Activated CD4-positive, alpha-beta T cell treated with anti-CD3 and anti-CD28 coated beads, Interleukin-2, amount 10 ng/mL, durations not matched to agents 7 days and 5 days (primary cell): ENCODE measurements at regions not wholly inside any gene's neighbourhood (a gene's known extent, or its start where the extent isn't known, plus 50 kb on each side); places are given as distances from the start of the nearest gene placed in this dataset.

Experiments used
- CTCF ChIA-PET: fragments of 350-600 bp; sonication (Branson Sonifier 250); formaldehyde crosslinking; loops from one replicate; lab custom pipeline; 2021; ENCODE audit warnings: antibody characterized with exemption; lab: Charles Lee
- POLR2A ChIA-PET: fragments of 350-600 bp; sonication (Branson Sonifier 250); formaldehyde crosslinking; loops from one replicate; lab custom pipeline; 2021; ENCODE audit warnings: antibody characterized with exemption; lab: Charles Lee
- DNase-seq: peaks from one replicate; pipeline ENCODE4 v3.0.0-alpha.2; 2020
- H3K27ac Mint-ChIP-seq: one replicate; pipeline ENCODE4 v1.8.0; 2021; ENCODE audit warnings: mild to moderate bottlenecking, moderate library complexity, mixed read lengths
- H3K27me3 Mint-ChIP-seq: one replicate; pipeline ENCODE4 v1.8.0; 2021; ENCODE audit warnings: mixed read lengths
- H3K36me3 Mint-ChIP-seq: one replicate; pipeline ENCODE4 v1.8.0; 2021; ENCODE audit warnings: low read depth, mixed read lengths
- H3K4me1 Mint-ChIP-seq: one replicate; pipeline ENCODE4 v1.8.0; 2021; ENCODE audit warnings: mixed read lengths
- H3K4me3 Mint-ChIP-seq: one replicate; pipeline ENCODE4 v1.8.0; 2021; ENCODE audit warnings: mild to moderate bottlenecking, moderate library complexity, mixed read lengths
- H3K9me3 Mint-ChIP-seq: one replicate; pipeline ENCODE4 v1.8.0; 2021; ENCODE audit warnings: mixed read lengths

DNA sequence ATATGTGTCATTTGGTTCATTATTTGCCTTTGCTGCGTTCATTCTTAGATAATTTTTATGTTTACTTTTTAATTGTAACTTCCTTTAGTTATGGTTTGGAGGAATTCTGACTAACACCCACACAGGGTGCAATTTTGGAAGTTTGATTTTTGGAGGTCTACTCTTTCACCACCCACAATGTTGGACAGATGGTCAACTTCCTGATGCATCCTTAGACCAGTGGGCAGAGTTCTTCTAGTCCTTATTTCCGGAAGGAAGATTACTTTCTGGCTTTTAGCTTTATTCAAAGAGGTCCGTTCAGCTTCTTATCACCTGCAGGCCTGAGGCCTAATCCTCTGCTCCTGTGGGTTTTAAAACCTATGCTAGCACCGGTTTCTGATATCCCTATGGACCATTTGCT lies 126.7 kb downstream of the MTX3 start:
- CTCF ChIA-PET = interaction anchor here (1.2 kb wide), 1 partner anchor 90 kb away, joined by 3 read pairs; no protein-coding TSS in a partner anchor
- Mint-ChIP-seq H3K27ac (no peak overlapping the region), H3K27me3 (peaks cover 33% of the 10 kb centered on the region), H3K36me3 (no peaks in the 10 kb centered on the region), H3K4me1 (no peaks in the 10 kb centered on the region), H3K9me3 (no peaks in the 10 kb centered on the region), H3K4me3 (no peak overlapping the region)
- POLR2A ChIA-PET = no interaction called here
- no peak for DNase-seq

DNA sequence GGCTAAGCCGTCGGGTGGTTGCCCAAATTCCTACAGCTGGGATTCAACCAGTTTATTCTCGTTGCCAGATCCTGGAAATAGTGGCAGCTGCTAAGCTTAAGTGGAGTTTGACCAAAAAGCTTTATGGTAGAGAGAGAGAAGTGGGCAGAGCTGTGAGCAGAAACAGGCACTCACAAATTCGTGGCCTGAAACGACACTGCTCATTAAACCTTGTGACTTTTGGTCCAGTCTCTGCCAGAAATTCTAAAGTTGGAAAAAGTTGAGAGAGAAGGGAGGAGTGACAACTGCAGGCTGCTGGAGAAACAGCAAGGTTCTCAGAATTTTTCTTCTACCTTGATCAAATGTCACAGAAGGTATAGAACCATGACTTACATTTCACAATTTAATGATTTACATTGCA lies 131.5 kb downstream of the MTX3 start:
- Mint-ChIP-seq H3K27me3 (peaks cover 31% of the 10 kb centered on the region), H3K27ac (no peak overlapping the region), H3K4me1 (no peaks in the 10 kb centered on the region), H3K36me3 (no peaks in the 10 kb centered on the region), H3K4me3 (no peak overlapping the region), H3K9me3 (no peaks in the 10 kb centered on the region)
- POLR2A ChIA-PET = no interaction called here
- DNase-seq = no peak
- CTCF ChIA-PET = interaction anchor here (2.2 kb wide), 1 partner anchor 224 kb away, joined by 6 read pairs; no protein-coding TSS in a partner anchor

DNA sequence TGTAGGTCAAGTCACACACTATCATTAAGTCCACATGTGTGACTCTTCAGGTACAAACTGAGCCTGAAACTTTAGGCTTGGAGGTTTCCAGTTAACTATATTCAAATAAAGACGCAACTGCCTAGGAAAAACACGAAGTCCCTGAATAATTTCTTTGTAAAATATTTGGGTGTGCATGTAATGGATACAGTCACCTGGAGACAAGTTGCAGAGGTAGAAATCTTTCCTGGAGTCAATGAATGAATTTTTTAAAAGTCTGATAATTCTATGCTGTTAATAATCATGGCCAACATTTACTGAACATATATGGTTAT lies 132.7 kb downstream of the MTX3 start:
- ChIA-PET CTCF (interaction anchor here (0.6 to 2.5 kb wide), 4 partner anchors 10 to 449 kb away, joined by 3 to 6 read pairs (median 4); no protein-coding TSS in a partner anchor), POLR2A (no interaction called here)
- no peaks in the 10 kb centered on the region for H3K4me1 Mint-ChIP-seq
- no peak for DNase-seq
- no peaks in the 10 kb centered on the region for H3K36me3 Mint-ChIP-seq
- H3K27me3 Mint-ChIP-seq = peaks cover 35% of the 10 kb centered on the region
- H3K27ac Mint-ChIP-seq = no peak overlapping the region
- no peaks in the 10 kb centered on the region for H3K9me3 Mint-ChIP-seq
- H3K4me3 Mint-ChIP-seq = no peak overlapping the region

DNA sequence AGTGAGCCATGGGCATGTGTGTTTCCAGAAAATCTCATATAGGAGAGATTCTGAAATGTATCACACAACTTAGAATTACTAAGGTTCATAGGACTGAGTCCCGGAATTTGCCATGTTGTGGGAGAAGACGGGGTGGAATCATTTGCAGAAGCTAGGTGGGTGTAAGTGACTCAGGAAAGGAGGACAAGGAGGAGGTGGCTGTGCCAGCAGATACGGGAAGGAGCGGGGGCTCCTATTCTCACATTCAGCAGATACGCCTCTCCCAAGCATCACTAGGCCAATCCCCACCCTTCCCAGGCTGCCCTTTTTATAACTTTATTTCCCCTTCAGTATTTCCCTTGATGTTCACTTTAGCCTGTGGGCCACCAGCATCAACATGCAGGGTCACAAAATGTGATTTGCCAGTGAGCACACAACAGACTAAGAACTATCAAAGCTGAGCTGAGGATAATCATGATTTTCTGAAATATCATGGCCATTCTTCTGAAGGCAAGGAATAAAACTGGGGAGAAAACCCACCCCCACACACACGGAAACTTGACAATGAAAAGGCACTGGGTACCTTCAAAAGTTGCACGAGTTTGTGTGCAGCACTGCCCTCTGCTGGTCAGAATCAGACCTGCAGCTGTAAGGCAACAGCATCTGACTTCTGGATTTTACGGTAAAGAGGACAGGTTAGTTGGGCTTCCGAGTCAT lies 133.2 kb downstream of the MTX3 start:
- Mint-ChIP-seq H3K9me3 (no peaks in the 10 kb centered on the region), H3K27me3 (peaks cover 31% of the 10 kb centered on the region), H3K36me3 (no peaks in the 10 kb centered on the region), H3K27ac (no peak overlapping the region), H3K4me1 (no peaks in the 10 kb centered on the region), H3K4me3 (no peak overlapping the region)
- ChIA-PET CTCF (interaction anchor here (0.6 to 2.5 kb wide), 7 partner anchors 9 to 450 kb away, joined by 3 to 6 read pairs (median 3); no protein-coding TSS in a partner anchor), POLR2A (no interaction called here)
- peak; percentile 86 for DNase-seq

DNA sequence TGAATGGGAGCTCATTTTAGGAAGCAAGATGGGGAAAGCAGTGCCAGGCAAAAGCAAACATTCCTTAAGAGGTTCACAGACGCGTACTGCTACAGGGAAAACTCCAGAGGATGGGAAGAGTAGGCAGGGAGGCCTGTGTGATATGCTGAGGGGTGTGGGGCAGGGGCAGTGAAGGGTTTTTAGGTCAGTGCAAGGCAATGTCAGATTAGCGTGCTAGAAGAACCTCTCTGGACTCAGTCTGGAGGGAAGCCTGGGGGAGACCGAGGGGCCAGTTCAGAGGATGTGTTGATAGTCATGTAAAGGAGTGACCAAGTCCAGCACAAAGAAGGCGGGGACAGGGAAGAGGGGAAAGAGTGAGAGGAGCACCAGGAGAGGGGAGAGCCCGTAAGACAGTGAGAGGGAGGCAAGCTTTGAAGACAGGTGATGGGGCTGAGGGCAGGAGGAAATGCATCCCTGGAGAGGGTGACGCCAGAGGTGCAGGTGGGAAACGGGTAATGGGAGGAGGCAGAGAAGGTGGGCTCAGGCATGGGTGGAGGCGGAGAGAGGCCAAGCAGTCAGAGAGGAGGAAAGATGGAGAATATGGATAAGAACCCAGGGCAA lies 134.5 kb downstream of the MTX3 start:
- H3K36me3 Mint-ChIP-seq = no peaks in the 10 kb centered on the region
- H3K27ac Mint-ChIP-seq = no peak overlapping the region
- H3K9me3 Mint-ChIP-seq = no peaks in the 10 kb centered on the region
- no peak for DNase-seq
- H3K27me3 Mint-ChIP-seq = peaks cover 23% of the 10 kb centered on the region
- POLR2A ChIA-PET = no interaction called here
- H3K4me1 Mint-ChIP-seq = no peaks in the 10 kb centered on the region
- CTCF ChIA-PET = interaction anchor here (0.6 to 2.5 kb wide), 5 partner anchors 11 to 703 kb away, joined by 3 to 5 read pairs (median 5); no protein-coding TSS in a partner anchor
- no peak overlapping the region for H3K4me3 Mint-ChIP-seq

DNA sequence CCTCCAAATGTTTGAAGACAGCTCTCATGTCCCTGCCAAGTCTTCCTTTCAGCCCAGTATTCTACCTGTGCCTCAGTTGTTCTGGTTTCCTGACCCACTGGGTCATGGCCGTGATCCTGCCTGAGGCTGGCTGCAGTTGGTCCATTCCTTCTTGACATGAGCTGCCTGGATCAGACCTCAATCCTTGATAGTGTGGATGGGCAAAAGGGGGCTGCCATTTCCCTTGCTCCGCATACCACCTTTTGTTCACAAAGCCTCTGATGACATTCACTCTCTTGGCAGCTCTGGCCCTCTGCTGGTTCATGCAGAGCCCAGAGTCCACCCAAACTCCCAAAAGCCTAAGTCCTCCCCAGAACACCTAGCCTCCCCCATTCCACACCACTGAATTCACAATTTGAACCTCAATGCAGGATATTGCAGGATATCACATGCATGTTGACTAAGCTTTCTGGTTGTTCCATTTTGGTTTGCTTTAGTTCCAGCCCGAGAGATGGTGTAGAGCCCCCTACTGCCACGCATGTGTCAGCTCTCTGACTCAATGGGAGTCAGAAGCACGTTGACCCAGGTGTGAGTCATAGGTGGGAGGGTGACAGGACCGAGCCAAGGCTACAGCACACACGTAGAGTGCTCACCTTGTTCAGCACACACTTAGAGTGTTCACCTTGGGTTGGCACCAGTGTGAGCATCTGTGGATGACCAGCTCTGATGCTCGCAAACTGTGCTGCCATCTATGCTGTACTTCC lies 137.2 kb downstream of the MTX3 start:
- Mint-ChIP-seq H3K36me3 (no peaks in the 10 kb centered on the region), H3K4me1 (peaks cover under 1% of the 10 kb centered on the region), H3K9me3 (no peaks in the 10 kb centered on the region), H3K4me3 (no peak overlapping the region), H3K27ac (no peak overlapping the region), H3K27me3 (peaks cover 7% of the 10 kb centered on the region)
- CTCF ChIA-PET = interaction anchor here (0.7 to 1.1 kb wide), 2 partner anchors 14 to 299 kb away, joined by 3 read pairs; no protein-coding TSS in a partner anchor
- POLR2A ChIA-PET = interaction anchor here (0.6 kb wide), 1 partner anchor 478 kb away, joined by 4 read pairs; no protein-coding TSS in a partner anchor
- DNase-seq = no peak

DNA sequence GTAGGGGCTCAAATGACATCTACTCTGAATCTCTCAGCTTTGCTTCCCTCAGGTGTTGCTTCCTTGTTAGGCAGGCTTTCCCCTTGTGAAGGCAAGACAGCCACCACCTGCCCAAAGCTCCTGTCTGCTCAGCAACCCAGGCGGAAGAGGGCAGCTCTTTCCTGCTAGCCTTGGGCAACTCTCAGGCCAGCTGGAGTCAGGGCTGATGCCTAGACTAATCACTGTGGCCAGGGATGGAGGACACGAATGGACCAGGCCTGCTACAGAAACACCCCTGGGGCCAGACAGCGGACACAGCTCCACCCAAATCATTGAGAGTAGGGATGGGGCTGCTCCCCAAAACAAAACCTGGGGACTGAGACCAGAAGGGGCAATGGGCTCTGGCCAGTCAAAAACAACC lies 138.0 kb downstream of the MTX3 start:
- H3K36me3 Mint-ChIP-seq = no peaks in the 10 kb centered on the region
- H3K27me3 Mint-ChIP-seq = peaks cover 5% of the 10 kb centered on the region
- peaks cover 7% of the 10 kb centered on the region for H3K4me1 Mint-ChIP-seq
- H3K4me3 Mint-ChIP-seq = no peak overlapping the region
- no peak for DNase-seq
- ChIA-PET CTCF (interaction anchor here (0.6 to 1.1 kb wide), 2 partner anchors 298 to 402 kb away, joined by 3 to 4 read pairs; no protein-coding TSS in a partner anchor), POLR2A (no interaction called here)
- no peaks in the 10 kb centered on the region for H3K9me3 Mint-ChIP-seq
- no peak overlapping the region for H3K27ac Mint-ChIP-seq

DNA sequence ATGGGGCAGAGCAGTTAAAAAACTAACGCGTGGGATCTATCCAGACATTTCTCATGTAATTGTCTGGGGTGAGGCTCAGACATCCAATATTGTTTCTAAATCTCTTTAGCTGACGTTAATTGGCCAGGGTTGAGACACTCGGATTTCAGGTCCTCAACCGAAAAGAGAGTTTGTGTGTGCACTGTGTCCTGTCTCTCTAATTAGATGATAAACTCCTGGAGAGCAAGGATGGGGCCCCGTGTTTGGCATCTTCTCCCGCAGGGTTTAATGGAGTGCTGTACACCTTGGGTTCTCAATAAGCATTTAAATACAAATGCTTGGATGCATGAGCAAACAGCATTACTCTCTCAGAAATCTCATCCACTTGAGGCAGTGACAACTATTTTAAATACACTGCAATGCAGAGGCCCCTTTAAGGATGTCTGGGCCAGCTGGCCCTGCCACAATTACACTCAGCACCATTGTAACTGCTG lies 139.6 kb downstream of the MTX3 start:
- H3K27ac Mint-ChIP-seq = no peak overlapping the region
- no peaks in the 10 kb centered on the region for H3K9me3 Mint-ChIP-seq
- CTCF ChIA-PET = interaction anchor here (0.7 kb wide), 1 partner anchor 415 kb away, joined by 3 read pairs; no protein-coding TSS in a partner anchor
- H3K4me1 Mint-ChIP-seq = peaks cover 13% of the 10 kb centered on the region
- POLR2A ChIA-PET = no interaction called here
- H3K27me3 Mint-ChIP-seq = peaks cover 9% of the 10 kb centered on the region
- DNase-seq = no peak
- no peaks in the 10 kb centered on the region for H3K36me3 Mint-ChIP-seq
- no peak overlapping the region for H3K4me3 Mint-ChIP-seq

DNA sequence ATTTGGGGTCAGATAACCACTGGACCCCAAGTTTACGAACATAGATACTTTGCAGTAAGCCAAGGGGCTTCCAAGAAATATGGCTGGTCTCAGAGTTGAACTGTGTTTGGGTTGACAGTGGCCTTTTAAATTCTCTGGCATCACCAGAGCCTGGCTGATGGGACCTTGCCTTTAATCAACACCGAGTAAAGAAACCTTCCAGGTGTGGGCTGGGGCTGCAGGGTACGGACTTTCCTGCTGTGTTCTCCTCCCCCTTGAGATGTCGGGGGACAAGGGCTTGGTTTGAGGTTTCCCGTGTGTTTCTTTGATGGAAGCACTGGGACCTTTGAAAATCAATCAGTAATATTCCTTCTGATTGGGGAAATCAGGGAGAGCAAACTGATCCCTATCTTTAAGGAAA lies 140.1 kb downstream of the MTX3 start:
- no peak for DNase-seq
- Mint-ChIP-seq H3K36me3 (no peaks in the 10 kb centered on the region), H3K4me3 (no peak overlapping the region), H3K9me3 (no peaks in the 10 kb centered on the region), H3K4me1 (peaks cover 17% of the 10 kb centered on the region), H3K27ac (no peak overlapping the region), H3K27me3 (peaks cover 9% of the 10 kb centered on the region)
- POLR2A ChIA-PET = no interaction called here
- CTCF ChIA-PET = interaction anchor here (0.7 kb wide), 1 partner anchor 415 kb away, joined by 3 read pairs; no protein-coding TSS in a partner anchor

DNA sequence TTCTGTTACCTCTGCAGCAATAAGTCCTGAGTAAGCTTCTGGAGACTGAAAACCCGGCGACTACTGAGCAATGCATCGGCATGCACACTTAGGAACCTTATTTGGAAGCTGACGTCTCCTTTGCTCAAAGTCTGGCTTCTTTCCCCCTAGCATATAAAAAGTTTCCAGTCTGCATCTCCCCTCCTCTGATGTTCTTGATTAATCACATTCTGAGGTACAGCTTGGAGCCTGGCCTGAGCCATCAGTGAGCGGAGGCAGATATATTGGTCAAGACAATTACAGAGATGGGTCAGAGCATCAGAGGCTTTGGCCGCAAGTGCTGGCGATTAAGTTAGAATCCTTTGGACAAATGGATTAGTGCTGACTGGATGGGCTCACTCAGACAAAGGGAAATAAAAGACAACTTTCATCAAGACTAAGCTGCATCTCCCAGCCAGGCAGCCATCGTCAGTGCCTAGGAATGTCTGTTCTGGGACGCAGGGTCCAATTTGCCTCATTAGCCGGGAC lies 140.7 kb downstream of the MTX3 start:
- Mint-ChIP-seq H3K4me1 (peaks cover 23% of the 10 kb centered on the region), H3K27ac (no peak overlapping the region), H3K27me3 (peaks cover 9% of the 10 kb centered on the region), H3K9me3 (no peaks in the 10 kb centered on the region), H3K36me3 (no peaks in the 10 kb centered on the region), H3K4me3 (no peak overlapping the region)
- DNase-seq = no peak
- CTCF ChIA-PET = interaction anchor here (0.6 kb wide), 1 partner anchor 98 kb away, joined by 3 read pairs; no protein-coding TSS in a partner anchor
- POLR2A ChIA-PET = no interaction called here

DNA sequence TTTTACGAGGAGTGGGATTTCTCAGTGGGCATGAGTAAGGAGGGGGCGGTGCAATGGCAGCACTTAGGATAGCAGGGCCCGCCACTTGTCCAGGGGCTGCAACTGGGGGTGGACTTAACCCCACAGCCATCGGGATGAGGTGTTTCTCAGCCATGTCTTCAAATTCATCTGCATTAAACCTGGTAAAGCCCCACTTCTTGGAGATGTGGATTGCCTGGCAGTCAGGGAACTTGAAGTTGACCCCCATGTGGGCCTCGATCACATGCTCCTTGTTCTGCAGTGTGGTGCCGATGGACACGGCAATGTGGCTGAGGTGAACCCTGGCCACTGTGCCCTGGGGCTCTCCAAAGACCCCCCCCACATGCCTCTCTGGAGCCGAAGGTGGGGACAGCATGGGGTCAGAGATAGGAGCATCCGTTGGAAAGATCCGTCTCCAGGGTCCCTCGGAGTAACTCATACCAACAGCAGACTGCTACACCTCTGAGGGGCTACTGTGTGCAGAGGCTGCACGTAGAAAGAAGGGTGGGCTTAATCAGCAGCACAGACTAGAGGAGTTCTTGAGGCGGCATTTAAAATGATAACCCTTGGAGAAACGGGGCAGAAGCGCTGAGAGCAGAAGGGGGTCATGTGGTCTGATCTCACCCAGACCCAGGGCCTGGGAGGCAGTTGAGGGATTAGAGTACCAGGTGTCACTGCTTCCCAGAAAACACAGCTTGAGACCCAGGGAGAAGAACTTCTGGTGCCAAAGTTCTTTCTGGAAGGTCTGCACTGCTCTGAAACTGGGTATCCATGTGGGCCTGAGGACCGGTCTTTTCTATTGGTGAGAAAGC lies 141.4 kb downstream of the MTX3 start:
- ChIA-PET POLR2A (no interaction called here), CTCF (interaction anchor here (0.6 to 1.5 kb wide), 3 partner anchors 8 to 120 kb away, joined by 3 to 4 read pairs (median 3); no protein-coding TSS in a partner anchor)
- peaks cover 26% of the 10 kb centered on the region for H3K4me1 Mint-ChIP-seq
- H3K4me3 Mint-ChIP-seq = no peak overlapping the region
- H3K36me3 Mint-ChIP-seq = no peaks in the 10 kb centered on the region
- no peaks in the 10 kb centered on the region for H3K9me3 Mint-ChIP-seq
- no peak overlapping the region for H3K27ac Mint-ChIP-seq
- no peak for DNase-seq
- peaks cover 9% of the 10 kb centered on the region for H3K27me3 Mint-ChIP-seq
